OCI-LY1 (cell line): ENCODE measurements at regions not wholly inside any gene's neighbourhood (a gene's known extent, or its start where the extent isn't known, plus 50 kb on each side); places are given as distances from the start of the nearest gene placed in this dataset.

Experiments used
- CTCF ChIP-seq: fragments of 200-600 bp; sonication (generic), shearing (Covaris generic); IDR thresholded peaks from 2 replicates; pipeline ENCODE4 v1.5.1; 2017; ENCODE audit warnings: mild to moderate bottlenecking, antibody characterized with exemption, low read length, moderate library complexity, mixed read lengths
- EZH2 ChIP-seq: fragments of 200-600 bp; sonication (generic), shearing (Covaris generic); IDR thresholded peaks from 2 replicates; pipeline ENCODE4 v1.8.0; 2017; ENCODE audit warnings: borderline replicate concordance, mixed run types, mild to moderate bottlenecking, antibody characterized with exemption, low read length, moderate library complexity, mixed read lengths

GRCh38 chr3:178174201-178174915, 361.9 kb upstream of the KCNMB2 start:
- TF ChIP-seq CTCF (no peak), EZH2 (no peak)
